ENCODE measurements at regions not wholly inside any gene's neighbourhood (a gene's known extent, or its start where the extent isn't known, plus 50 kb on each side); places are given as distances from the start of the nearest gene placed in this dataset.

DNA sequence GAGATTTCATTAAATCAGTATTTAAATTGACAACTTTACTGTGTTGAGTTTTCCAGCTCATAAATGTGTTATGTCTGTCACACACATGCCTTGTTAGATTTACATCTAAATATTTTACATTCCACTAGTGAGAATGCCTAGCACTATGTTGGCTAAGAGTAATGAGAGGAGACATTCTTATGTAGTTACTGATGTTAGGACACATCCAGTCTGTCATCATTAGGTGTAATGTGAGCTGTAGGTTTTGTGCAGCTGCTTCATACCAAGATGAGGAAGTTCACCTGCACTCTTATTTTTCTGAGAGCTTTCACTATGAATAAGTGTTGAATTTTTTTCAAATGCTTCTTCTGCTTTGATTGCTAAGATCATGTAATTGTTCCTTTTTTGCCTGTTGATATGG is 218.0 kb upstream of the IGFBP3 start:
- no peak for TF ChIP-seq EZH2 (IDR thresholded peaks at IDR 0.05)
- no peak for TF ChIP-seq POLR2AphosphoS5 (IDR thresholded peaks at IDR 0.05; ENCODE audit: borderline replicate concordance, low read depth, low read length)
- no peak for TF ChIP-seq FOXP2 (optimal IDR thresholded peaks at IDR 0.05; ENCODE audit: control extremely low read depth, extremely low read length, insufficient read depth)

All from SK-N-MC (cell line).